Cardiac muscle cell (in vitro differentiated cells and primary cell): ENCODE measurements at regions not wholly inside any gene's neighbourhood (a gene's known extent, or its start where the extent isn't known, plus 50 kb on each side); places are given as distances from the start of the nearest gene placed in this dataset.
A peak's percentile ranks its signal among the peaks of the same experiment; 100 is the strongest.
"Not testable (repeated sequence)": the region's sequence is repeated elsewhere in the genome, so short reads cannot be mapped to it uniquely, and the experiment has no call there.

ENCODE experiments used
- DNase-seq, 2 donors: peaks; one replicate each; pipeline versions ENCODE4 v3.0.0 to v3.0.0-alpha.2; 2010 to 2017; ENCODE audit warnings: low read depth in 1 of 2, low spot score in 1 of 2
- H3K27ac ChIP-seq: fragments of 200-600 bp; sonication (generic); 2 replicates; pipeline ENCODE4 v1.5.1; 2016
- H3K27me3 ChIP-seq: fragments of 200-600 bp; sonication (generic); 2 replicates; pipeline ENCODE4 v1.6.0; 2016; ENCODE audit warnings: control low read depth
- H3K36me3 ChIP-seq: fragments of 200-600 bp; sonication (generic); 2 replicates; pipeline ENCODE4 v1.5.1; 2016; ENCODE audit warnings: control low read depth
- H3K4me1 ChIP-seq: fragments of 200-600 bp; sonication (generic); 2 replicates; pipeline ENCODE4 v1.8.1; 2017; ENCODE audit warnings: low read depth, mild to moderate bottlenecking, mixed run types
- H3K4me3 ChIP-seq: fragments of 200-600 bp; sonication (generic); 2 replicates; pipeline ENCODE4 v1.5.1; 2016; ENCODE audit warnings: mild to moderate bottlenecking
- H3K9me3 ChIP-seq: fragments of 200-600 bp; sonication (generic); 2 replicates; pipeline ENCODE4 v1.5.1; 2017; ENCODE audit warnings: low read depth, mild to moderate bottlenecking, control low read depth
- CTCF ChIP-seq: IDR thresholded peaks from 2 replicates; pipeline ENCODE4 v1.5.1; 2012; ENCODE audit warnings: low read depth, mild to moderate bottlenecking, low read length

DNA sequence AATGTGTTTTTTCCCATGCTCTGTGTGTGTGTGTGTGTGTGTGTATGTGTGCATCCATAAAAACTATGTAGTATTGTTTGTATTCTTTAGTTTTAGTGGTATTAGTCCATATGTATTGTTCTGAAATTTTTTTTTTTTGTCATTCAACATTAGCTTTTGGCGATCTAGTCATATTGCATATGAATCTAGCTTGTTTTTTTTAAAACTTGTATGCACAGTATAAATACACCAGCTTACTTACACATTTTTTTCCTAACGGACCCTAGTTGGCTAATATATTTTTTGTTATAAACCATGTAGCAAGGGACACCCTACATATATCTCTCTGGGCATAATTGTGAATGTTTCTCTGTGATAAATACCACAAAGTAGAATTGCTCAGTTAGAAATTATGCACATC lies 359.7 kb downstream of the SRGAP2C start:
- H3K36me3 ChIP-seq: no peaks in the 10 kb centered on the region
- H3K4me3 ChIP-seq: no peak overlapping the region
- H3K9me3 ChIP-seq: no peaks in the 10 kb centered on the region
- DNase-seq: no peak
- H3K27me3 ChIP-seq: no peaks in the 10 kb centered on the region
- H3K27ac ChIP-seq: no peak overlapping the region
- no peak for TF ChIP-seq CTCF
- no peaks in the 10 kb centered on the region for H3K4me1 ChIP-seq

GRCh38 chr1:121545899-121546298 lies 361.1 kb downstream of the SRGAP2C start:
- DNase-seq, H3K36me3 ChIP-seq, H3K4me1 ChIP-seq, H3K27me3 ChIP-seq, H3K27ac ChIP-seq, H3K9me3 ChIP-seq, H3K4me3 ChIP-seq: not testable (repeated sequence)

GRCh38 chr1:121546830-121547591 lies 362.2 kb downstream of the SRGAP2C start:
- H3K4me3 ChIP-seq: no peak overlapping the region
- no peak for DNase-seq
- H3K36me3 ChIP-seq: no peaks in the 10 kb centered on the region
- no peaks in the 10 kb centered on the region for H3K27me3 ChIP-seq
- TF ChIP-seq CTCF: no peak
- H3K4me1 ChIP-seq: no peaks in the 10 kb centered on the region
- H3K27ac ChIP-seq: no peak overlapping the region
- H3K9me3 ChIP-seq: no peaks in the 10 kb centered on the region

DNA sequence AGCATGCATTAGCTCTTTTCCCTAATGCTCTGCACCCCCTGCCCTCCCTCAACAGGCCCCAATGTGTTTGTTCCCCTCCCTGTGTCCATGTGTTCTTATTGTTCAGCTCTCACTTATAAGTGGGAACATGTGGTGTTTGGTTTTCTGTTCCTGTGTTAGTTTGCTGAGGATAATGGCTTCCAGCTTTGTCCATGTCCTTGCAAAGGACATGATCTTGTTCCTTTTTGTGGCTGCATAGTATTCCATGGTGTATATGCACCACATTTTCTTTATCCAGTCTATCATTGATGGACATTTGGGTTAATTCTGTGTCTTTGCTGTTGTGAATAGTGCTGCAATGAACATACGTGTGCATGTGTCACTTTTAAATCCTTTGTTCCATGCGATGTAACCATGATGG lies 363.0 kb downstream of the SRGAP2C start:
- H3K4me1 ChIP-seq, H3K36me3 ChIP-seq, DNase-seq, H3K9me3 ChIP-seq, H3K27ac ChIP-seq, H3K27me3 ChIP-seq, H3K4me3 ChIP-seq: not testable (repeated sequence)

GRCh38 chr1:121550817-121551216 lies 366.0 kb downstream of the SRGAP2C start:
- H3K36me3 ChIP-seq, H3K4me3 ChIP-seq, H3K4me1 ChIP-seq, H3K27me3 ChIP-seq, DNase-seq, H3K9me3 ChIP-seq, H3K27ac ChIP-seq: not testable (repeated sequence)

- not testable (repeated sequence) for H3K27ac ChIP-seq, H3K4me3 ChIP-seq, H3K9me3 ChIP-seq, H3K36me3 ChIP-seq, H3K27me3 ChIP-seq, H3K4me1 ChIP-seq, DNase-seq
Observed at GRCh38 chr1:121551491-121551890, 366.7 kb downstream of the SRGAP2C start.

DNA sequence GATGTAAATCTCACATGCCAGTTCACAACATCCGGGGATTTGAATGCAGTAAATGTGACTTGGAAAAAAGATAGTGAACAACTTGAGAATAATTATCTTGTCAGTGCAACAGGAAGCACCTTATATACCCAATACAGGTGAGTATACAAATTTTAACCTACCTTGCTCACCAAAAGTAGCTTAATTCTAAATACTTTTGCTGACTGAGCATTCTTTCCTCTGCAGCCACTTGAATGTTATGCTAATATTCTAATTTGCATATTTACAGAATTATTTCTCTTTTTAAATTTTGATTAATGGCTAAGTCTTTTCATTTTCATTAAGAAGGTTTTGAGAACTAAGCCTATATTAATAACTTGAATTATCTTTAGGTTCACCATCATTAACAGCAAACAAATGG lies 371.8 kb downstream of the SRGAP2C start:
- H3K9me3 ChIP-seq, H3K36me3 ChIP-seq, DNase-seq, H3K4me3 ChIP-seq, H3K27me3 ChIP-seq, H3K27ac ChIP-seq, H3K4me1 ChIP-seq: not testable (repeated sequence)

GRCh38 chr1:121558034-121558433 lies 373.3 kb downstream of the SRGAP2C start:
- H3K9me3 ChIP-seq, H3K4me1 ChIP-seq, DNase-seq, H3K36me3 ChIP-seq, H3K4me3 ChIP-seq, H3K27me3 ChIP-seq, H3K27ac ChIP-seq: not testable (repeated sequence)

GRCh38 chr1:121558514-121558913 lies 373.7 kb downstream of the SRGAP2C start:
- peak in 1 of 2 donors; percentile 75 for DNase-seq
- no peaks in the 10 kb centered on the region for H3K9me3 ChIP-seq
- no peak for TF ChIP-seq CTCF
- no peaks in the 10 kb centered on the region for H3K4me1 ChIP-seq
- no peaks in the 10 kb centered on the region for H3K36me3 ChIP-seq
- H3K27me3 ChIP-seq: no peaks in the 10 kb centered on the region
- no peak overlapping the region for H3K4me3 ChIP-seq
- H3K27ac ChIP-seq: no peak overlapping the region
